ENCODE measurements at regions not wholly inside any gene's neighbourhood (a gene's known extent, or its start where the extent isn't known, plus 50 kb on each side); places are given as distances from the start of the nearest gene placed in this dataset.

- WGBS, 2 experiments (ENCODE audit: extremely low coverage in 1 of 2, insufficient coverage in 1 of 2, insufficient read length in 1 of 2, insufficient replicate concordance in 2 of 2, low coverage in 1 of 2, low lambda C conversion rate in 2 of 2, missing lambda C conversion rate in 1 of 2) = 22% methylated on average over 5 of the region's 5 CpGs; no CpG with 5 or more reads in 1 of the 2 experiments
- no peak overlapping the region for H2BK120ac ChIP-seq (replicated peaks; ENCODE audit: low read depth, low read length)
- ChIA-PET CTCF (ENCODE audit: partially characterized antibody) (interaction anchor here (0.6 to 2.0 kb wide), 6 partner anchors 15 to 783 kb away, joined by 3 to 5 read pairs (median 4); no protein-coding TSS in a partner anchor), POLR2A (ENCODE audit: partially characterized antibody) (interaction anchor here (0.6 kb wide), 1 partner anchor 1102 kb away, joined by 3 read pairs; no protein-coding TSS in a partner anchor)
- H3K79me1 ChIP-seq (ENCODE audit: low read depth, low read length) = no peaks in the 10 kb centered on the region
- no peaks in the 10 kb centered on the region for H3K36me3 ChIP-seq (ENCODE audit: control insufficient read depth in 2 of 4, insufficient read depth in 4 of 4, low read length in 3 of 4)
- H2BK15ac ChIP-seq (ENCODE audit: low read length) = no peak overlapping the region
- H4K20me1 ChIP-seq (replicated peaks in 1 of 2; ENCODE audit: control insufficient read depth in 1 of 2, insufficient read depth in 2 of 2, low read length in 2 of 2) = no peaks in the 10 kb centered on the region
- no peak overlapping the region for H3K4ac ChIP-seq (replicated peaks; ENCODE audit: insufficient read length, low read depth, low read length)
- no peak overlapping the region for H2AK5ac ChIP-seq (ENCODE audit: low read depth, low read length)
- H3K27ac ChIP-seq (ENCODE audit: low read depth, low read length) = no peak overlapping the region
- no peak overlapping the region for H4K91ac ChIP-seq (replicated peaks; ENCODE audit: insufficient read length, low read length)
- H3K9ac ChIP-seq (replicated peaks in 1 of 4; ENCODE audit: extremely low read depth in 1 of 4, low read depth in 3 of 4, low read length in 3 of 4) = no peak overlapping the region
- no peaks in the 10 kb centered on the region for H3K9me3 ChIP-seq (ENCODE audit: insufficient read depth in 2 of 2, low read depth in 1 of 2, low read length in 1 of 2)
- H3K79me2 ChIP-seq (ENCODE audit: control insufficient read depth in 1 of 2, insufficient read depth in 2 of 2, low read length in 2 of 2) = no peaks in the 10 kb centered on the region
- TF ChIP-seq JUN (IDR thresholded peaks at IDR 0.05; ENCODE audit: low read depth, low read length) = no peak
- TF ChIP-seq, protein P1, sequence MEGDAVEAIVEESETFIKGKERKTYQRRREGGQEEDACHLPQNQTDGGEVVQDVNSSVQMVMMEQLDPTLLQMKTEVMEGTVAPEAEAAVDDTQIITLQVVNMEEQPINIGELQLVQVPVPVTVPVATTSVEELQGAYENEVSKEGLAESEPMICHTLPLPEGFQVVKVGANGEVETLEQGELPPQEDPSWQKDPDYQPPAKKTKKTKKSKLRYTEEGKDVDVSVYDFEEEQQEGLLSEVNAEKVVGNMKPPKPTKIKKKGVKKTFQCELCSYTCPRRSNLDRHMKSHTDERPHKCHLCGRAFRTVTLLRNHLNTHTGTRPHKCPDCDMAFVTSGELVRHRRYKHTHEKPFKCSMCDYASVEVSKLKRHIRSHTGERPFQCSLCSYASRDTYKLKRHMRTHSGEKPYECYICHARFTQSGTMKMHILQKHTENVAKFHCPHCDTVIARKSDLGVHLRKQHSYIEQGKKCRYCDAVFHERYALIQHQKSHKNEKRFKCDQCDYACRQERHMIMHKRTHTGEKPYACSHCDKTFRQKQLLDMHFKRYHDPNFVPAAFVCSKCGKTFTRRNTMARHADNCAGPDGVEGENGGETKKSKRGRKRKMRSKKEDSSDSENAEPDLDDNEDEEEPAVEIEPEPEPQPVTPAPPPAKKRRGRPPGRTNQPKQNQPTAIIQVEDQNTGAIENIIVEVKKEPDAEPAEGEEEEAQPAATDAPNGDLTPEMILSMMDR (IDR thresholded peaks at IDR 0.05; ENCODE audit: control extremely low read depth in 1 of 3, insufficient read depth in 1 of 3, low read depth in 1 of 3, low read length in 3 of 3) = peak in 1 of 3 experiments; percentile 18; a peak in 2 of 4 replicates
- TF ChIP-seq RAD21 (IDR thresholded peaks at IDR 0.05 in 1 of 2, conservative IDR thresholded peaks at IDR 0.05 in 1 of 2; ENCODE audit: low read depth in 2 of 2, low read length in 2 of 2) = peak; percentile 41 to 48
- H3K14ac ChIP-seq (ENCODE audit: insufficient read length) = no peak overlapping the region
- no peak overlapping the region for H3K56ac ChIP-seq (replicated peaks; ENCODE audit: insufficient read length, low read depth, low read length)
- no peak overlapping the region for H3K4me3 ChIP-seq (ENCODE audit: extremely low read depth in 1 of 4, insufficient read depth in 2 of 4, low read depth in 3 of 4, low read length in 4 of 4)
- no peak overlapping the region for H4K8ac ChIP-seq (ENCODE audit: extremely low read depth, insufficient read depth, low read length)
- H3K18ac ChIP-seq (ENCODE audit: extremely low read depth, low read length) = no peak overlapping the region
- FAIRE-seq (peak; percentile 50), DNase-seq (ENCODE audit: low read depth in 1 of 2, low spot score in 2 of 2) (no peak)
- H4K5ac ChIP-seq (ENCODE audit: insufficient read length, low read depth, low read length) = no peak overlapping the region
- H3K4me2 ChIP-seq (ENCODE audit: insufficient read depth in 1 of 2, low read depth in 2 of 2, low read length in 2 of 2) = no peak overlapping the region
- H3K23ac ChIP-seq (ENCODE audit: insufficient read length) = no peak overlapping the region
- no peaks in the 10 kb centered on the region for H3K23me2 ChIP-seq (ENCODE audit: low read depth, low read length)
- no peak overlapping the region for H2AFZ ChIP-seq (ENCODE audit: low read length)
- H2BK12ac ChIP-seq (ENCODE audit: low read depth, low read length) = no peak overlapping the region
- H2BK20ac ChIP-seq (ENCODE audit: low read length) = no peak overlapping the region
- H2BK5ac ChIP-seq (ENCODE audit: low read depth, low read length) = no peak overlapping the region
- H3K4me1 ChIP-seq (replicated peaks in 1 of 4; ENCODE audit: control insufficient read depth in 3 of 4, insufficient read depth in 4 of 4, low read length in 3 of 4) = no peaks in the 10 kb centered on the region; a peak in 1 of 7 replicates
- H3K27me3 ChIP-seq (replicated peaks in 1 of 4; ENCODE audit: control insufficient read depth in 3 of 4, extremely low read depth in 1 of 4, insufficient read depth in 3 of 4, low read length in 3 of 4) = no peaks in the 10 kb centered on the region
These were observed 64.0 kb upstream of the FGF13 start for GRCh38 chrX:138775517-138775916.
